ENCODE measurements at regions not wholly inside any gene's neighbourhood (a gene's known extent, or its start where the extent isn't known, plus 50 kb on each side); places are given as distances from the start of the nearest gene placed in this dataset.
"Not testable (repeated sequence)": the region's sequence is repeated elsewhere in the genome, so short reads cannot be mapped to it uniquely, and the experiment has no call there.

GRCh38 chr6:48505621-48506020 is 394.6 kb upstream of the PTCHD4 start:
- intact Hi-C loops (cut with DNase I), result no loop called here
- DNase-seq, result no peak
- 73 to 75% methylated on average over 2 of the region's 2 CpGs for WGBS, 2 donors

GRCh38 chr6:48493432-48493831 is 382.4 kb upstream of the PTCHD4 start:
- H3K4me3 ChIP-seq (replicated peaks in 1 of 3); H3K36me3 ChIP-seq; DNase-seq; H3K9me3 ChIP-seq; H3K27ac ChIP-seq; H3K27me3 ChIP-seq; intact Hi-C loops (cut with DNase I); H3K4me1 ChIP-seq: not testable (repeated sequence)
- 85 to 86% methylated on average over 2 of the region's 2 CpGs for WGBS, 2 donors

More at GRCh38 chr6:48505621-48506020, 394.6 kb upstream of the PTCHD4 start:
- Histone ChIP-seq H3K27ac (no peak overlapping the region), H3K4me3 (replicated peaks in 1 of 3) (no peak overlapping the region), H3K9me3 (no peaks in the 10 kb centered on the region), H3K4me1 (no peaks in the 10 kb centered on the region), H3K36me3 (no peaks in the 10 kb centered on the region), H3K27me3 (no peaks in the 10 kb centered on the region)
- TF ChIP-seq POLR2A (IDR thresholded peaks at IDR 0.05) (no peak), CTCF (IDR thresholded peaks at IDR 0.05) (no peak)

GRCh38 chr6:48490658-48491057 is 379.7 kb upstream of the PTCHD4 start:
- 90 to 93% methylated on average over 4 of the region's 4 CpGs for WGBS, 2 donors
- Histone ChIP-seq H3K9me3 (no peaks in the 10 kb centered on the region), H3K27ac (no peak overlapping the region), H3K36me3 (no peaks in the 10 kb centered on the region), H3K4me1 (no peaks in the 10 kb centered on the region), H3K27me3 (no peaks in the 10 kb centered on the region), H3K4me3 (replicated peaks in 1 of 3) (no peak overlapping the region)
- intact Hi-C loops (cut with DNase I), result no loop called here
- TF ChIP-seq CTCF (IDR thresholded peaks at IDR 0.05), result no peak
- TF ChIP-seq POLR2A (IDR thresholded peaks at IDR 0.05), result no peak
- DNase-seq, result no peak

- no peak overlapping the region for H3K4me3 ChIP-seq (replicated peaks in 1 of 3)
- H3K4me1 ChIP-seq, result no peaks in the 10 kb centered on the region
- 80 to 93% methylated on average over 3 of the region's 3 CpGs for WGBS, 2 donors
- H3K36me3 ChIP-seq, result no peaks in the 10 kb centered on the region
- no peak for DNase-seq
- H3K27me3 ChIP-seq, result no peaks in the 10 kb centered on the region
- no peaks in the 10 kb centered on the region for H3K9me3 ChIP-seq
- intact Hi-C loops (cut with DNase I), result no loop called here
- no peak for TF ChIP-seq POLR2A (IDR thresholded peaks at IDR 0.05)
- TF ChIP-seq CTCF (IDR thresholded peaks at IDR 0.05), result no peak
- no peak overlapping the region for H3K27ac ChIP-seq
These were observed 375.9 kb upstream of the PTCHD4 start for GRCh38 chr6:48486876-48487275.

- Histone ChIP-seq H3K27ac (no peak overlapping the region), H3K9me3 (no peaks in the 10 kb centered on the region), H3K36me3 (no peaks in the 10 kb centered on the region), H3K27me3 (no peaks in the 10 kb centered on the region), H3K4me1 (no peaks in the 10 kb centered on the region), H3K4me3 (replicated peaks in 1 of 3) (no peak overlapping the region)
- intact Hi-C loops (cut with DNase I), result no loop called here
- TF ChIP-seq CTCF (IDR thresholded peaks at IDR 0.05), result no peak
- TF ChIP-seq POLR2A (IDR thresholded peaks at IDR 0.05), result no peak
- 71% methylated on average over 3 of the region's 3 CpGs for WGBS, 2 donors
- no peak for DNase-seq
These were observed 375.4 kb upstream of the PTCHD4 start for GRCh38 chr6:48486373-48486772.

- Histone ChIP-seq H3K27me3 (no peaks in the 10 kb centered on the region), H3K4me3 (replicated peaks in 1 of 3) (no peak overlapping the region), H3K9me3 (no peaks in the 10 kb centered on the region), H3K36me3 (no peaks in the 10 kb centered on the region), H3K27ac (no peak overlapping the region), H3K4me1 (no peaks in the 10 kb centered on the region)
- no peak for DNase-seq
- intact Hi-C loops (cut with DNase I), result no loop called here
- no peak for TF ChIP-seq POLR2A (IDR thresholded peaks at IDR 0.05)
- TF ChIP-seq CTCF (IDR thresholded peaks at IDR 0.05), result no peak
These were observed 365.3 kb upstream of the PTCHD4 start for GRCh38 chr6:48476257-48476656.
